ENCODE measurements at regions not wholly inside any gene's neighbourhood (a gene's known extent, or its start where the extent isn't known, plus 50 kb on each side); places are given as distances from the start of the nearest gene placed in this dataset.

DNA sequence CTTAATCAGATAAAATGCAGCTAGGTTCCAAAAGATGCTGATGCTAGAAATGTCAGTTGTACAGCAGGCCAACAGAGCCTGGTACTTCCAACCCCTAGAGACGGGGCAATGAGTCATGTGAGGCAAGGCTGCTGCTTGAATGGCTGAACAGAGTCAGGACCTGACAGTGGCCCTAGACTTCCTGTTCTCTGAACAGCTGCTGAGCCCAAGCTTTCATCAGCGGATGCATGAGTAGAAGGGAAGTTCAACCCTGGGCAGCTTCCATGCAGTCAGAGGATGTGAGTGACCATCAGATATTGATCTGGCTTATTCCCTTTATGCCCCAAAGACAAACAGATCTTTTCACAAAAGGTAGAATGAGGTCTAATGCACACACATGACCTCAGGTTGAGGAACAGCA is 282.9 kb upstream of the COL8A1 start:
- TF ChIP-seq NRF1 (conservative IDR thresholded peaks at IDR 0.05; ENCODE audit: low read depth, low read length) (no peak), BRCA1 (IDR thresholded peaks at IDR 0.05; ENCODE audit: low read depth, low read length) (no peak), SRF (IDR thresholded peaks at IDR 0.05; ENCODE audit: low read depth in 2 of 2, low read length in 2 of 2) (no peak), PML (IDR thresholded peaks at IDR 0.05; ENCODE audit: low read length) (no peak), HDAC6 (IDR thresholded peaks at IDR 0.05; ENCODE audit: unreplicated experiment) (no peak), EP300 (IDR thresholded peaks at IDR 0.05; ENCODE audit: borderline replicate concordance in 1 of 2, control insufficient read depth in 1 of 2, low read depth in 2 of 2, low read length in 2 of 2) (no peak)
- TF ChIP-seq, protein P1, sequence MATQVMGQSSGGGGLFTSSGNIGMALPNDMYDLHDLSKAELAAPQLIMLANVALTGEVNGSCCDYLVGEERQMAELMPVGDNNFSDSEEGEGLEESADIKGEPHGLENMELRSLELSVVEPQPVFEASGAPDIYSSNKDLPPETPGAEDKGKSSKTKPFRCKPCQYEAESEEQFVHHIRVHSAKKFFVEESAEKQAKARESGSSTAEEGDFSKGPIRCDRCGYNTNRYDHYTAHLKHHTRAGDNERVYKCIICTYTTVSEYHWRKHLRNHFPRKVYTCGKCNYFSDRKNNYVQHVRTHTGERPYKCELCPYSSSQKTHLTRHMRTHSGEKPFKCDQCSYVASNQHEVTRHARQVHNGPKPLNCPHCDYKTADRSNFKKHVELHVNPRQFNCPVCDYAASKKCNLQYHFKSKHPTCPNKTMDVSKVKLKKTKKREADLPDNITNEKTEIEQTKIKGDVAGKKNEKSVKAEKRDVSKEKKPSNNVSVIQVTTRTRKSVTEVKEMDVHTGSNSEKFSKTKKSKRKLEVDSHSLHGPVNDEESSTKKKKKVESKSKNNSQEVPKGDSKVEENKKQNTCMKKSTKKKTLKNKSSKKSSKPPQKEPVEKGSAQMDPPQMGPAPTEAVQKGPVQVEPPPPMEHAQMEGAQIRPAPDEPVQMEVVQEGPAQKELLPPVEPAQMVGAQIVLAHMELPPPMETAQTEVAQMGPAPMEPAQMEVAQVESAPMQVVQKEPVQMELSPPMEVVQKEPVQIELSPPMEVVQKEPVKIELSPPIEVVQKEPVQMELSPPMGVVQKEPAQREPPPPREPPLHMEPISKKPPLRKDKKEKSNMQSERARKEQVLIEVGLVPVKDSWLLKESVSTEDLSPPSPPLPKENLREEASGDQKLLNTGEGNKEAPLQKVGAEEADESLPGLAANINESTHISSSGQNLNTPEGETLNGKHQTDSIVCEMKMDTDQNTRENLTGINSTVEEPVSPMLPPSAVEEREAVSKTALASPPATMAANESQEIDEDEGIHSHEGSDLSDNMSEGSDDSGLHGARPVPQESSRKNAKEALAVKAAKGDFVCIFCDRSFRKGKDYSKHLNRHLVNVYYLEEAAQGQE (IDR thresholded peaks at IDR 0.05; ENCODE audit: low read depth, low read length) = no peak
